ENCODE measurements at regions not wholly inside any gene's neighbourhood (a gene's known extent, or its start where the extent isn't known, plus 50 kb on each side); places are given as distances from the start of the nearest gene placed in this dataset.

- intact Hi-C loops (cut with micrococcal nuclease): no loop called here
These were observed 92.6 kb downstream of the TTC32 start for GRCh38 chr2:19809206-19809605.

DNA sequence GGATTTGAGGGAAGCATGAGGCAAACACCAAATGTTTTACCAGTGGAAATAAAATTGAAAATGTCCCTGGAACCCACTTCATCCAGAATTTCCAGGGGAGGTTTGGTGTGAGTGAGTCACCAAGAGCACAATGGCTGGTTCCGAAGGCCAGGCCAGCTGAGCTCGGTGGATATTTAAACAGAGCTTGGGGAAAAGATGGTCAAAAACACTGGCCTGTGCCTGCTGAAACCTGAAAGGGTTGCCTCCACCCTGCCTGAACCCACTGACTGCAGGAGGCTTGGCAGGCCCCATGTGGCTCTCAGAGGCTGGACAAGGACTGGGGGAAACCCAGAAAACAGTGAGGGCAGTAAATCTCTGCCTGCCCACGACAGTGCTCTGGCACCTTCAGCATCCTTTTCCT is 93.9 kb downstream of the TTC32 start:
- intact Hi-C loops (cut with micrococcal nuclease): no loop called here

DNA sequence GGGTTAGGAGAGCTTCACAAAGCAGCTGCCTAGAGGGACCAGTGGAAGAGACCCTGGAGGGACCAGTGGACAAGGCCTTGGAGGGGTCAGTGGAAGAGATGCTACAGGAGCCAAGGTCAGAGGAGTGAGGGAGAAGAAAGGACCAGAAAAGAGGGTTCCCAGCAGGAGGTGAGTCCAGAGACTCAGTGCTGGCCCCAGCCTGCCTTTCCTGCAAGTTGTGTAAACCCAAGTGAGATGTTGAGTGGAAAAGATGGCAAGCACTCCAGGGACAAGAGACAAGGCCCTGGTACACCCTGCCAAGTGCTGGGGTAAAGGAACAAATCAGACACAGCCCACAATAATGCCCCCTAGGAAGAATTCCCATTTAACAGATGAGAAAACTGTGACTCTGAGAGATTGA is 94.4 kb downstream of the TTC32 start:
- intact Hi-C loops (cut with micrococcal nuclease): no loop called here

DNA sequence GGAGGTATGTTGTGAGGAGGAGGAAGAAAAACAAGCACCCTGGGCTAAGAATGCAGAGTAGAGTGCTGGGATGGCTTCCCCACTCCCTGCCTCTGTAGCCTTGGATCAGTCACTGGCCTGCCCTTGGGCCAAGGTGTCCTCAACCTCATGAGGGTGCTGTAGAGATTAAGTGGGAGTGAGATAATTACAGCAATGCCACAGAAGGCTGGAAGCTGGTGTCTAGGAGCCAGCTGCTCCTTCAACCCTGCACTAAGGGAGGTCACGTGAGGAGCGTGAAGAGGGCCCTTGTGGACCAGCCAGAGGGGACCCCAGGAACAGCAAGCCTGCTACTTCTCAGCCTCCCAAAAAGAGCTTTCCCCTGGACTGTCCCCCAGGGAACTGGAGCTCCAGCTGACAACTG is 95.2 kb downstream of the TTC32 start:
- intact Hi-C loops (cut with micrococcal nuclease): no loop called here

GRCh38 chr2:19806131-19806530 is 95.7 kb downstream of the TTC32 start:
- intact Hi-C loops (cut with micrococcal nuclease): no loop called here

DNA sequence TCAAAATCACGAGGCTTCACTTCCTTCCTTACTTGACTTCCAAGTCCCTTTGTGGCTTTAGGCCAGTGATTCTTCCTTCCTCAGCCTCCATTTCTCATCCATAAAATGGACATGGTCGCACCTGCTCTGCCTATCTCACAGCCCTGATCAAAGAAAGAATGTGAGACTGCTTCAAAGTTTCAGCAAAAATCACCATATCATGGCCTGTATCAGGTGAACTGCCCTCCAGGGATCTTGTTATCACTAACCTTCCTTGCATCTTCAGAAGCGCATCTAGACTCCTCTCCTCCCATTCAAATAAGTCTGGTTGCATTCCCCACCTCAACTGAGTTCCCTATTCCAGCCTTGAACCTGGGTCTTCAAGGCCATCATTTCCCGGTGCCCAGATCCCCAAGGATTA is 96.5 kb downstream of the TTC32 start:
- intact Hi-C loops (cut with micrococcal nuclease): no loop called here

DNA sequence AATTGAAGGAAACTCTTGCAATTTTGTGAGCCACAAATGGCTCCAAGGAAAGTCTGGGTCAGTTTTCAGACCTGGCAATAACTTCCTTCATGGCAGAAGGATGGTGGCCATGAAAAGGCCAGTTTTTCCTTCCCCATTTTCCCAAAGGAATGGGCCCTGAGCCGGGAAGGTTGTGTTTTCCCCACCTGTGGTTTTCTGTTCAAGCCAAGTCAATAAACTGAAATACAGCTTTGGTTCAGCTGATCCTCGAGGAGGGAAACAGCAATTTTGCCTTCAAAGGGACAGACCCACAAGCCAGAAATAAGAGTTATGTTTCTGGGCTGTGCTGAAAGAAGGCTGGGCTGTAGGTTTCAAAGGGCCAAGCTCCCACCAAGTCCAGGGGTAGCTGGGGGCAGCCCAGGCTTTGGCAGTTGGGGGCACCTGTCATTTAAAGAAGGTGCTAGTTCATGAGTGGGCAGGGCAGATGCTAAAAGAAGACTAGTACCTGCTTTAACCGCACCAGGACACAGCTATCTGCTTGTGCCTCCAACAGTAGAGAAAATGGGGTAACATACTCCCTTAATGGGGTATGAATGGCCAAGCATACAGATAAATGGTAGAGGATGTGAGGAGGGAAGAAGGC is 97.0 kb downstream of the TTC32 start:
- intact Hi-C loops (cut with micrococcal nuclease): no loop called here

DNA sequence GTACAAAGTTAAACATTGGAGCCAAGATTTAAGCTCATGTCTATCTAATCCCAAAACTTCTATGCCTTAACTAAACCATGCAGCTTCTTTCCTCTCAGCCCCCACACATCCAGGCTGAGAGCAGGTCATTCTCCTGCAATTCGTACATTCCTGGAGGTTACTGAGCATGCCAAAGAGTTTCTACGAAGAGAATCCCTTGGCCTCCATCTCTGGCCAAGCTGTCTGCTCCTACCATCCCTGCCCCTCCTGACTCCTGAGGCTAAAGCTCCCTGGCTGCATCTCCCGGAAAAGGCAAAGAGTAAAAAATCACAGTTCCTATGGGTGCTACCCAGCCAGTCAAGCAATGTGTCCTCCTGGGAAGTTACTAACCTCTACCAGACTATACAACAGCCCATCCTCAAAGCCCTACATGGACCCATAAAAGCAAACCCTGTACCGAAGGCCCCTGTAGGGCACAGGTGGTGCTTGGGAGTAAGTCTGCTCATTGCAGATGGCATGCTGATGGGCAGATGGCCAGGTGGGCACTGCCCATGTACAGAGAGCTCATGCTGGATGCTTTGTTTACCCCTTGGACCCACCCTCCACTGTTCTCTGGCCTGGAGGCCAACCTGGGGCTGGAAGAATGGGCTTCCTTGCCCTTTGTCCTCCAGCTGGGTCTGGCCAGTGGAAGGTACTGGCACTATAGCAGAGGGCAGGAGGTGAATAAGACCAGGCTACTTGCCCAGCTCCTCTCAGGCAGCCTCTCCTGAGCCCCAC is 99.5 kb downstream of the TTC32 start:
- intact Hi-C loops (cut with micrococcal nuclease): no loop called here

DNA sequence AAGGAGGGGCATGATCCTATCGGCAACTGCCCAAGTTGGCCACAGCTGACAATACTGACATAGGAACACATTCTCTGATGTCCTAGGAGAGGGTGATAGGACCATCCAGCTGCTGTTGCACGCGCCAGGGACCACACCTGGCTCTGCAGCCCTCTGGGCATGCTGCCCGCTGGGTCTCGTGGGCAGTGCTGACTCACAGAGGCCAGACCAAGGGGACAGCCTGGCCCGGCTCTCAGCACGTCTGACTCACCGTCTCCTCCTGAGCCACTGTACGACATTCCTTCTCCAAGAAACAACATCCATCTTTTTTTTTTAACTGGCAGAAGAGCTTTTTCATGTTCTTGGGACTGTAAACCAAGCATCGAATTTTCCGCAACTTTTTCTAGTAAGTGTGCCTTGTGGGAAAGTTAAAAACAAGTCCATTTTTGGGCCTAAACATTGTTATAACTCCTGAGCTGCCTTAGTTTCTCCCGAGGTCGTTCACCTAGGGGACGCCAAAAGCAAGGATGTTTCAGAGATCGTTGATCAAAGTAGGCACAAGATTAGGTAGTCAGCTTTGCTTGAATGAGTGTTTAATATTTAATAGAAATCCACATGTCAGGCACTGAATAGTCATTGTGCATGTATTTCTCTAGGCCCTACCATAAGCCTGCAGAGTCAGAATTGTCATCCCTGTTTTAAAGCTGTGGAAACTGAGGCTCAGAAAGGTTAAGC is 100.3 kb downstream of the TTC32 start:
- intact Hi-C loops (cut with micrococcal nuclease): no loop called here

GRCh38 chr2:19800796-19801195 is 101.0 kb downstream of the TTC32 start:
- intact Hi-C loops (cut with micrococcal nuclease): no loop called here

- intact Hi-C loops (cut with micrococcal nuclease): no loop called here
These were observed 101.7 kb downstream of the TTC32 start for GRCh38 chr2:19799881-19800780.

DNA sequence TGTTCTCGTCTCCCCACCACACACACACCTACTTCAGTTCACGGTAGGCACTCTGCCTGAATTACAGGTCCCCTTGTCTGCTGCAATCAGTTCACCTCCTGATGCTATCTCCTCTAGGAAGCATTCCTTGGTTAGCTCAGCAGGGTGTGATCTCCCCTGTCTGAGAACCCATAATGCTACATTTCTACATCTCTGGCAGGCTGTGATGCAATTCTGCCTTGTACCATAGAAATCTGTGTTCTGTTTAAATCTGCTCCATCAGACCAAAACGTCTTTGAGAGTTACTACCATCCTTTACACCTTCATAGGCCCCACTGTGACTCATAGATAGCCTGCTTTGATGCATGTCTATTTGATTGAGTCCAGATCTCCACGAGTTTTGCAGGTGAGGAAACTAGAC is 103.9 kb downstream of the TTC32 start:
- intact Hi-C loops (cut with micrococcal nuclease): no loop called here

DNA sequence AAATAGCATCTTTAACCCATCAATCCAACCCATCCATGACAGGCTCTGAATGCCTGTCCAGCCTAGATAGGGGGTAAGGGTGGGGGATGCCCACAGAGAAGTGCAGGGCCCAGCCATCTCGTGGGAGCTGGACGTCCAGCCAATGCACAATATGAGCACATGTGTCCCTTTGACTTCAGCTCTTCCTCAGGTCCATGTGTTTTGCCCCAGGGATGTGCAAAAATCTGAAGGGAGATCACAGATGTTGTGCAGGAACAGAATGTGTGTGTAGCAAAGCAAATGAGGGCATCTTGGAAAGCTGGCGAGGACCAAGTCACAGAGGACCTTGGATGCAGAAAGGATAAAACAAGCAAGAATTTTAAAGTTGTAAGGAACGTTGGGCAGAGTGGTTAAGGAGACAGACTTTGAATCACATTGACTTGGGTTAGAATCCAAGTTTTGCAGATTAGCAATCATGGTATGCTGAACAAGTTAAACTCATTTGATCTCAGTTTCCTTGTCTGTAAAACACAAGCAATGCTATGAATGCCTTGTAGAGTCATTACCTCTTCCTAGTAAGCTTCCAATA is 104.5 kb downstream of the TTC32 start:
- intact Hi-C loops (cut with micrococcal nuclease): no loop called here

GRCh38 chr2:19796035-19796695 is 105.6 kb downstream of the TTC32 start:
- intact Hi-C loops (cut with micrococcal nuclease): no loop called here

DNA sequence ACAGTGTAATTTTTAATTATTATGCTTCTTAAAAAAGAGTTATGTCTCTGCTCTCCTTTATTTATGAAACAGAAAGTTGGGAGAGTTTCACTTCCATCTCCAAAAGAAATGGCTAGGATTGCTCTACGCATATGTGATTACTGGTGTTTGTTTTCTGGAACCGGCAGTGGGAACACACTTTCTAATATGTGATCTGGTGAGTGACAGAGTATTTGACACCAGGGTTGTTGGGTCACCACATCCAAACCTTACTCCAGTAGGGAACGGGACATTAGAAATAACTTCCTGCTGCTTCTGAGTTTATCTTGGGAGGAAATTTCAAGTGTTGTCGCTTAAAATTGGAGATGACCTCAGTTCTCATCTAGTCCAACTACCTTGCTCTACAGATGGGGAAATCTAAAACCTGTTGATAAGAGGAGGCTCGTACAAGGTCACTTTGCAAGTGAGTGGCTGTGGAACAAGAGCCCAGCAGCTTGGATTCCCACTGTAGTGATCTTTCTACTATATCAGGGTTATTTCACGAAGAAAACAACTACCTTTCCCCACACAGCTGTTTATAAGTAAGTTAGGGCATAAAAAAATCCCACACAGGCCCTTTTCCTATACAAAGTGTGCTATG is 108.5 kb downstream of the TTC32 start:
- intact Hi-C loops (cut with micrococcal nuclease): no loop called here

DNA sequence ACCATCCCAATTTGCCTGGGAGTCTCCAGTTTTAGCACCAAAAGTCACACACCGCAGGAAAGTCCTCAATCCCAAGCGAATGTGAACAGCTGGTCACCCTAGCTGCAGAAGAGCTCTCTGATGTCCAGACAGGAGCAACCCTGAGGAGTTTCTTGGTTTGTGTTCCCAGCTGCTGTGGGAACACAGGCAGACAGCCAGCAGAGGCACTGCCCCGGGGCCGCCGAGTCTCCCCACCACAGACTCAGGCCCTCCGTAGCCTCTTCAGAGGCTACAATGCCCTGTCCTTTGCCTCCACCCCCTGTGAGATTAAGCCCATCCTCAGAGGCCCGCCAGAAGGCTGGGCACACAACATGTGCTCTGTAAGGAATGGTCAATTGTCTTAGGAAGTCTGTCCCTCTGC is 111.5 kb downstream of the TTC32 start:
- intact Hi-C loops (cut with micrococcal nuclease): no loop called here

- intact Hi-C loops (cut with micrococcal nuclease): no loop called here
These were observed 114.6 kb downstream of the TTC32 start for GRCh38 chr2:19787134-19787533.

GRCh38 chr2:19786408-19787058 is 115.2 kb downstream of the TTC32 start:
- intact Hi-C loops (cut with micrococcal nuclease): no loop called here

DNA sequence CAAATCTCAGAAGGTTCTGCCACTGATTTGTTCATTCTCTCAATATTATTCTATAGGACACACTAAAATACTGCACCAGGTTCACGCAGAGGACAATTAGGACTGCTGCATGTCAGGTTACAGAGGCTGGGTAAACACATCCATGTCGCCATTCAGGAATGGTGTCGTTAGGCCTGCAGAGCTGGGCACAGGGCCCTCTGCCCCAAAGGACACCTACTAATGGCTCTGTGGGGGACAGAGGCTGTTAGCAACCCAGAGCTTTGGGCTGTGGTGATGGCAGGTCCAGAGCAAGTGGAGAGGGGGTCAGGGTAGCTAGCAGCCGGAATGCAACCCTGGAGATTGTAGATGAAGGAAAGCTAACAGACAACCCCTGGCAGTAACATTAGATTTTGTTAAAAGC is 115.9 kb downstream of the TTC32 start:
- intact Hi-C loops (cut with micrococcal nuclease): no loop called here

DNA sequence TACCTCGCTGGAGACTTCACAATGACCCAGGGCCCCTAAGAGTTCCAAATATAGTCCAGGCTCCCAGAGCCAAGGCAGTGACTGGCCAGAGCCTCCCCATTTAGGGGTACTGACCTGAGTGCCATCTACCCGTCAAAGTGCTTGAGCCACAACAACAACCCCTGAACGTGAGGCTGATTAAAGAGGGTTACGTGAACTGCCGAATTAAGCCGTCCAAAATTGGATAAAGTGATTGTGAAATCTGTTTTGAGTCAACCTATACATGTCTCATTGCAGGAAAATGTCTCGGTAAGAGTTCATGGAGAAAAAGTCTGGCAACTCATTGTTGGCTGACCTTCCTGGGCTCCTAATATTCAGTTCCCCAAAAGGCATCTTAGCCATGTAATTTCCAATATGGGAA is 116.3 kb downstream of the TTC32 start:
- intact Hi-C loops (cut with micrococcal nuclease): no loop called here
